GM19351 (cell line): ENCODE measurements at regions not wholly inside any gene's neighbourhood (a gene's known extent, or its start where the extent isn't known, plus 50 kb on each side); places are given as distances from the start of the nearest gene placed in this dataset.
A peak's percentile ranks its signal among the peaks of the same experiment; 100 is the strongest.

ENCODE experiments used
- ATAC-seq: cut with Tn5 transposase; IDR thresholded peaks from one replicate; pipeline ENCODE4 v1.9.1; 2021; ENCODE audit warnings: mild to moderate bottlenecking, moderate library complexity; ENCODE audit not compliant: unreplicated experiment

DNA sequence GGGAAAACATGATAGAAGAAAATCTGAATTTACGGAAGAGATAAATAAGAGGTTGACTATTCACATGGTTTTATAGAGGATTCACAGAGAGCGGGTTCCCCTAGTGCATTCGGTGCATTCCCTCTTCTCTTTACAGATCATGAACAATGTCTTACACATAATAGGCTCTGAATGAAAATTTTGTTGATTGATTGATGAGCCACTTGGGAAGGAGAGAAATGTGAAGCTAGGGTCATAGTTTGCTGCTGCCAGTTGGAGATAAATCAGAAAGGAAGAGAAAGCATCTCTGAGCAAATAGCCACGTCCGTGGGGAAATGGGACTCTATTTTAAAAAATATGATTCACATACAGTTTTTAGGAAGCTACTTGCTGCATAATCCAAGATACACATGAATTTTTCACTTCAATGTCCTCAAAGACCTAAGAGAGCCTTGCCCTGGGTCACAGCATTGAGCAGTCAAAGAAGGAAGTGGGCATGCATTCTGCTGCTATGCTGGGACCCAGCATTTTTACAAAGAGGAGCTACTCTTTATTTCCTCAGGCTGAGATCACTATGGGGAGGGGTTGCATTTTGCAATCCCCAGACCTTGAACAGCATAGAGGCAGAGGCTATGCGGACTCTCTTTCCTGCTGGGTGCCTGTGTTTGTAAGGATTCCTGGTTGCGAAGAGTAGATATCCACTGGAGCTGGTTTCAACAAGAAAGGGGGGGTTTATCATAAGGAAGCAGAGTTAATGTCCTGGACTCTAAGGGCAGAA lies 395.3 kb downstream of the TSN start:
- ATAC-seq = no peak

DNA sequence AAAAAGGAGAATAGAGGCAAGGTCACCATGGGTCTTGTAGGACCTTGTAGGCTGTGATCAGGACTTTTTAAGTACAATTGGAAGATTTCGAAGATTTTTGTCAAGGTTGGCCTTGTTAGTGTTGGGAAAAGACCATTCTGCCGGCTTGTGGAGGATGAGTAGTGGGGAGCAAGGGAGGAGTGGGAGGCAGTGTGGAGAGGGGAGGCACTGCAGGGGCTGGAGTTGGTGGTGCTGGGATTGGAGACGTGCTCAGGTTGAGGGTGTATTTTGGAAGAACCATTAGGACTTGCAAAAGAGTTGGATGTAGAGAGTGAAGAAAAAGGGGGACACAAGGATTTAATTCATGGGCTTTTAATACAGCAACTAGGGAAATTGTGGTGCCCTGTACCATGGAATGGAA lies 397.1 kb downstream of the TSN start:
- ATAC-seq = no peak

DNA sequence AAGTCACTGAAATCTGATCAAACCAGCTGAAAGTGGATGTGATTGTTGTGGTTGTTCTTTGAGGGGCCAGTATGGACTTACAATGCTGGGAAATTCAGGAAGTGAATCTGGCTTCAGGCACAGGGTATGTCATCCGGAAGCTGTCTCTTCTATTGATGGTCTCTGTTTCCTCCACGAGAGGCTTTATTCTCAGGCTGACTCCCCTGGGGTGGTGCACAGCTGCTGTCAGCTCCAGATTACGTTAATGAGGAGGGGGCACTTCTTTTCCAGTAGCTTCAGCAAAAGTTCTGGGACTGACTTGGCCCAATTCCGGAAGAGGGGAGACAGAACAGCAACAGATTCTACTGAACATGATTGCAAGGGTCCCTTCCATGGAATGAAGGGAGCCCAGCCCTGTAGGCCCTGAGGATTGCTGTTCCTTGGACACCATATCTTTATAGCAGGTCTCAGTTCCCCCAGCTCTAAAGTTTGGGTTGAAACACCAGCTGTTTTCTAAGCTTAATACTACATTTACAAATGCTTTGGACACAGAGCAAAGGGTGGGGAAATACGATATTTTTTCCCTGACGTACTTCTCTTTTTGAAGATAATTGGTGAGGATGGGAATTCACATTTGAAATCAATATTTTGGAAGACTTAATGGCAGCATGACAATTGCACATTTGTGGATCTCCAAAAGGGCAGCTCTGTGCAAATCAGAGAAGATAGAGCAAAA lies 400.9 kb downstream of the TSN start:
- no peak for ATAC-seq

DNA sequence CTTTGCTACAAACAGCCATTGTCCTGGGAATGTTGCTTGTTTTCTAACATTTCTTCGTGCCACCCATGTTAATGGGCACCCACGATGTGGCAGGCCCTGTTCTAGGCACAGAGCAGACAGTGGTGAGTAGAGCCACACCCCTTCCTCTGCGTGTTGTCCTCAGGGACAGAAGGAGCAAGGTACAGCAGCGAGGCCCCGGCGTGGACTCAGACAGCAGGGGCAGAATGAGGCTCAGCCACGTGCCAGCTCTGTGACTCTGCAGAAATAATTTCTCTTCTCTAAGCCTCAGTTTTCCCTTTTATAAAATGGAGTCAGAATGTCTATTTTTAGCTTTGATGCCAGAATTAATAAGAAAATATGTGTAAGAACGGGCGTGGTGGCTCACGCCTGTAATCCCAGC lies 401.7 kb downstream of the TSN start:
- no peak for ATAC-seq

DNA sequence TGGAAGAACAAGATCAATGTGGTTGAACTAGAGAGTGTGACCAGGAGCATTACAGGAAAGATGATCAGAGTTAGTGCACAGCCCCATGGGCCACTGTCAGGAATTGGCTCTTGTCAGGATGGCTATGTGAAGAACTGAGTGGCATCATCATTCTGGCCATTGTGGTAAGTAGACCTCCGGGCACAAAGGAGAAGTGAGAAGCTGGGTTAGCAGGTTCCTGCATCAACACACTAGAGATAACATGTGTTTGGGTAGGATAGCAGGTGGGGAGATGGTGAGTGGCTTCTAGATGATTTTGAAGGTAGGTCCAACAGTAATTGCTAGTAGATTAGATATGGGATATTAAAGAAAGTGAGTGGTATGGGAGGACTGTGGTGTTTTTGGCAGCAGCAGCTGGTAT lies 408.2 kb downstream of the TSN start:
- no peak for ATAC-seq

DNA sequence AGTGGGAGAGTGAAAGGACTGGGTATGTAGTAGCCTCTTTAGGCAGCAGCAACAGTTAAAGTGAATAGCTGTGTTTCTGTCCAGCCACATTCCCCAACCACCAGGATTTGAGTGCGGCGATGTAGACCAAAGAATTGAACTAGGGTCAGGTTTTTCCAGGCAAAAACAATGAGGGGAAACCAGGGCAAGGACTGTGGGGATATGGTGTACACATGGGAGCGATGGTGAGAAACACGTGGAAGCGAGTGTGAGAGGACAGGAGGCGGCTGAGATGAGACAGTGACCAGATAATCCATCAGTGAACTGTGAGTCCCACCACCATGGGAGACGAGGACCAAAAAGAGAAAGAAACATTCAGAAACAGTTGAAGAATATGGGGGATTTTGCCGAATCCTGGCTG lies 409.5 kb downstream of the TSN start:
- no peak for ATAC-seq

DNA sequence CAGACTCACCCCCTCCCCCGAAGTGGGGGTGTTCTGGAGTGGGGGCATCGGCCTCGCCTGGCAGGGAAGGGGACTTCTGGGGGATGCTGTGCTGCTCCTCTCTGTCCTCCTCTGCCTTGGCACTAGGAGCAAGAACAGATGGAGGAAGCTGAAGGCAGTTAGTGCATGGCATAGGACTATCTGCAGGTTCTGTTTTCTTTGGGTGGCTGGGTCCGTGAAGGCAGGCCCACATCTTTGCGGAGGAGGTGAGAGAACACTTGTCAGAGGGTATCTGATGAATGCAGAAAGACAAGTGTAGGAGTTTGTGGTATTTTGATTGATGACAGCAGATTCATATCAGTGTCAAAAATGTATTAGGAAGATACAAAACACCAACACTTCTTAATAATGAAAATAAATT lies 411.4 kb downstream of the TSN start:
- ATAC-seq = no peak

DNA sequence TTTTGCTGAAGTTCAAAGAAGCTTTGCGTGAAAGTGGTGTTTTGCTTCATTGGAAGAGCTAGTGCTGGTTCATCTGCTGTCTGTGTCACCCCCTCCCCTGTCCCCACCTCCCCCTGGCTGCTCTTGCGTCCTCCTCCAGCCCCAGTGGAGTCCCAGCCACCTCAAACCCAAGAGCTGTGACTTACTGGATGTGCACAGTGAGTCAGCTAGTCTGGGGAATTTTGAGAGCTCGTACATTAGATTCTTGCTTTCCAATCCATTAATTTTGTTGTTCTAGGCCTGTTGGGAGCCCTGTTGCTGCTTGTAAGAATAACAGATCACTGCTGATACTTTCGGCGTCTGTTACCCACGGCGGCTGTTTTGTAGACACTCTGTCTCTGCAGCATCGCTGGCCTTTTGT lies 412.1 kb downstream of the TSN start:
- ATAC-seq = no peak

DNA sequence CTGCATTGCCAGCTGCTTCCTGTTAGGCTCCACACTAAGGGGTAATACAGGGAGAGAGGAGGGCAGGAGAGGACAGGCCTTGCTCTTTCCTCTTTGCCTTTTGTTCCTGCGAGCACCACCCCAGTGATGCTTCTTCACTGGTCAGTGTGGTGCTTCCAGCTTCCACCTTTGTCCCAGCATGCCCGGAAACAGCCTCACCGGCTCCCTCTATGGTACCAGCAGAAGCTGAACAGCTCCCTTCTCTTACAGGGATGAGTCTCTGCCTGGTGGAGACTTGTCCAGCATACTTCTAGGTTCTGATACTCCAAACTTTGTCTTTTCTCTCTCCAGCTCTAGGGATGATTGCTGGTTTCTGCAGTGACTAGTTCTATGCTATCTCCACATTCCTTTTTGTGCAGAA lies 413.3 kb downstream of the TSN start:
- no peak for ATAC-seq

DNA sequence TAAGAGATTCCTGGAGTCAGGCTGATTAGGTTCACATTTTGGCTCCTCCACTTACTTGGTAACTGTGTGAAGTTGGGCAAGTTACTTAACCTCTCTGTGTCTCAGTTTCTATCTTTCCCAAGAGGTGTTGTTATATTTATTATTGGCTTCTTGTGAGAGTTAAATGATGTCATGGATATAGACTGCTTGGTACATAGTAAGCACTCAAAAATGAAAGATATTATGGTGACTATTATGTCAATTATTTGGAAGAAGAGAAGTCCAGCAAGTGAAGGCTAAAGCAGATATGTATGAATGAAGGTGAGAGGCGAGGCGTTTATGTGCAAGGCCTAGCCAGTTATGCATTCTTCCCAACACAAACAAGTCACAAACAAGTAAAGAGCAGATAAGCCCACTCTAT lies 417.4 kb downstream of the TSN start:
- no peak for ATAC-seq

DNA sequence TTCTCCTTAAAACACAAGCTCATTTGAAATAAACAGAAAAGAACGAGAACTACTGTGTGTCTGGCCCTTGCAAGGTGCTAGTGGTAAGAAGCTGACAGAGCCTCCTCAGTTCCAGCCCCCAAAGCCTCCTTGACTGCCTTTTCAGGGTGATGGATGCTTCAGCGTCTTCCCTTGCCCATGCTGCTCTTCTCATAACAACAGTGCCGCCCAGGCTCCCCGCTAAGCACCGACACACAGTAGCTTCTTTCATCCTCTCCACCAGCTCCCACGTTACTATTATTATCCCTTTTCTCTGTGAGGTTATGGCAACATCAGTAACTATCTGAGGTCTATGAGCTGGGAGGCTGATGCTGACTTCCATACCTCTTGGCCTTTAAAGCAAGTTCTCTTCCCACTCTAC lies 418.6 kb downstream of the TSN start:
- no peak for ATAC-seq

DNA sequence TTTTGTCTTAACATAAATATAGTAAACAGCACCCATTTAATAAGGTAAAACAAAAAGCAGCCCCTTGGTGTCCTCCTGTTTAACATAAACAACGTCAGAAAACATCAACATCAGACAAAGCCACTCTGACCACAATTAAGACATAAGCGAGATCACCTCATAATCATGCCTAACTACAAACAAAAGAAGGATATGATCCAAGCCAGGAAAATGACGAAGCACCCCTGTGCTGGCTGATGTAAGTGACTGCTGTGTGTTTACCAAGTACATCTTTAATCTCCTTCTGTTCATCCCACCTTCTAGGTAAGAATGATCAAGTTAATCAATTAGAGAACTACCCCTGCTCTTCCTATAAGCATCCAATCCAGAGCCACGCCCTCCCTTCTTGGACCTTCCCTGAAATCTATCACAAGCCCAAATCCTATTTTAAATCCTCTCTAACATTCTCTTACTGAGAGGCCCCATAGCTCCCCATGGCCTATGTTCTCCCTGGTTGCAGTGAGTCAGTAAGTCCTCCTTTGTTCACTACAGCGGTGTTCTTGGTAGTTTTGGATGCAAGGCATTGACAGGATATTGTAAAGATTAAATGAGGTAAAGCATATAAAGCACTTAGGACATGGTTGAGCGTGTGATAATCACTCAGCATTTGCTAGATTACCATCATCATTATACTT lies 424.2 kb downstream of the TSN start:
- no peak for ATAC-seq

DNA sequence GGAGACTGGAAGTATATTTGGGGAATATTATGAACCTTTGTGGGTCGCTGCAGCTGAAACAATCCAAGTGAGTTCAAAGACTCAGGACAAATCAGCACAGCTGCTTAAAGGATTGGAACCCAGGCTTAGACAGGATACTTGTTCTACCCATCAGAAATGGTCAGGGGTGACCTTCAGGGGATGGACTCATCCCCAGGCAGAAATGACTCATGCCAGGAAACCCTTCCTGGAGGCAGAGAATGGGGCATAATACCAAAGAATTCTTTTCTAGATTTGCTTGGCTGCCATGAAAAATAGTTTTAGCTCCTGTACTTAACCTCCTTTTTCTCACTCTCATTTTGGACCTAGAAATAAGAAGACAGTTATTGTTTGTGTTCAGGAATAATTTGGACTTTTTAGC lies 425.5 kb downstream of the TSN start:
- no peak for ATAC-seq

DNA sequence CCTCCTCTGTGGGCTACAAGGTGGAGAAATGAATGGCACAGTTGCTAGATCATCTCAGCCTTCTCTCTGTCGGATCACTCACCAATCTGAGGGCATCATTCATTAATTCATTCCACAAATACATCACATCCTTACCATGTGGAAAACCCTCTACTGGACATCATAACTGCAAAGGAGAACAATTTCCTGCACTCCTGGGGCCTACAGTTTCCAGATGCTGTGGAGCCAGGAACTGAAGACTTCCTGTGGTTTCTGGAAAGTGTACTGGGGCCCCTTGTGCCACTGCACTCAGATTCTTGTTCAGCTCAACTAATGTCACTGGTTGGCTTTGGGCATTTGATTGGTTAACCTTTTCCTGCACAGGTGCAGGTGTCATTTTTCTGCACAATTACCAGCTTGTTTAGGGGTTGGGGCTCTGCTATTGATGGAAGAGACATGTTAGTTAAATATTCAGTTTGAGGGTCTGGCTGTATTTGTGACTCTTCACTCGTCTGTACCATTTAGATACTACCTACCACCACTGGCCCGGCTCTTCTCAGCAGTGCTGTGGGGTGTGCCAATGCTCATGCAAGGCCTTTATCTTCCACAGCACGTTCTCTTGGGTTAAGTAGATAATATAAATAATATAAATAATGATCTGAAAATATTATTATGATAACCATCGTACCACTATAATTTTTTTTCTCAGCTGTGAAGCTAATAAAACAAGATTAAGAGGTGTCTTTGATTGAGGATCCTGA lies 427.3 kb downstream of the TSN start:
- ATAC-seq = no peak

DNA sequence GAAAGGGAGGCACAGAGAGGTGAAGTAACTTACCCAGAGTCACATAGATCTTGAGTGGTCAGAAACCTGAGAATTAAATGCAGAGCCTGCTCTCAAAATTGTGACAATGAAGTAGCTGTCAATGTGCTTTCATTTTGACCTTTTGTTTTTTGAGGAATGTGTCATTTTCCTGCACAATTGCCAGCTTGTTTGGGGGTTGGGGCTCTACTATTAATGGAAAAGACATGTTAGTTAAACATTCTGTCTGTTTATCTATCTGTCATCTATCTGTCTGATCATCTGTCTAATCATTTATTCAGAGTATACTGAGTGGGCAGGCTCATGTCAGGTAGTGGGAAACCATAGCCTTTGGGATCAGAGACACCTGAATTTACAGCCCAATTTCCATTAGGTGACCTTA lies 428.4 kb downstream of the TSN start:
- no peak for ATAC-seq

DNA sequence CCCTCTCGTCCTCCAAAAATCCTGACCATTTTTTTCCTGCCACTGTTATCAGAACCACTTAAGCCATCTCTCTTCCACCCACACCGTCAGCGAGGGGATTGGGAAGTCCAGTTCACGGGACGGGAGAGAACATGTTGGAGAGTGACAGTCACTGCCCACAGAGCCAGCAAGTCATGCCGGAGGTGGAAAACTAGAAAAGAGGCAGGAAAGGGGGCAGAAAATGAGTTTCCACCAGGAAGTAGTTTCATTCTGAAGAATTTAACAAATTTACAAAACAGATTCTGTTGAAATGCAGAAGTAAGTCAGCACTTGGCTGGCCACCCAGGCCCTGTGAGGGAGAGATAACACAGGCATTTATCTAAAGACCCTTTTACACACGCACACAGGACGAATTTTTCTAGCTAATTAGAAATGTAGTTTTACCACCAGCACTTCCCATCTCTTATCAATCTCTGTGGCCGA lies 431.3 kb downstream of the TSN start:
- ATAC-seq = no peak

DNA sequence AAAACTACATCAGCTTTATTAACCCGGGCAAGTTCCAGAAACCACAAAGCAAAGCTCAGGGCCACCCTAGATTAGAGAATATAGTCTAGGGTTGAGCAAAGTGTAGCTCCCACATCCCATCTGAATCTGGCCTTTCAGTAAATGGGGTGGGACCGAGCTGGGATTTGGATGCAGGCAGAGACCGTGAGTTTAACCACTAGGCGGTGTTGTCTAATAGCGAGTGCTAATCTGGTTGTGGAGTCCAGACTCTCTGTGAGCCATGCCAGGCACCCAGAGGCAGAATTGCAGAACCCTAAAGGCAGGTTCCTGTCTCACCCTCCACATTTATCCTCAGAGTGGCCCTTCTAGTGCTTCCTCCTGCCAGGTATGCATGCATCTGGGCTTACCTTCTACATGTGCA lies 435.9 kb downstream of the TSN start:
- peak; percentile 76 for ATAC-seq

DNA sequence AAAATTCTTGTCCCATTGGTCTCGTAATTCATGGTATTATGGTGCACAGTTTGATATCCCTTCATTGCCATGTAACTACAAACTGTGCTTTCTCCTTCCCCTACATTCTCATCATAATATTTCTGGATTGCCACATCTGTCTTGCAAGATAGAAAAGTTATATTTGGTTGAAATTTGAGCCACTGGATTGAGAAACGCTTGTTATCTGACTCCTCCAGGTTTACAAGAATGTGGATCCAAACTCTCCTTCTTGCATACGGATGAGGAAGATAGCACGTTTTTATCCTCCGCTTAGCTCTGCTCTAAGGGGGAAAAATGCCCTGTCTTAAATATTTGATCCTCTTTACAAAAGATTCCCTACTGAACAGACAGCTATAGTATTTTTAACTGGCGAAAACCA lies 438.2 kb downstream of the TSN start:
- no peak for ATAC-seq

DNA sequence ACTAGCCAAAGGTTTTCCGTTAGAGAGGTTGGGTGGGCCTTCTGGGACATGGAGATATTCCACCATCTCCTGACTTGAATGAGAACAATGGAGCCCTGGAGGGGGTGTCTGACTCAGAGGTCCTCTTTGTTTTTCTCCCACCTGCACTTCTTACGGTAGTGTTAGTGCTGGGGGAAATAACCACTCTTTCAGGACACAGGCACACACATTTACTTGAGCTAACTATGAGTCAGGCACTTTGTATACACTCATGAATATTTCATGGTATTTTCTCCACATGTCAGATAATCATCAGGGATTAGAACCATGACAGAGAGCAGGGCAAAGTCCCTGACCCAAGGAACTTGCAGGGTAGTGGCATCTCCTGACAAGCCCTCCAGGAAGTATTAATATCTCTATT lies 439.1 kb downstream of the TSN start:
- no peak for ATAC-seq

DNA sequence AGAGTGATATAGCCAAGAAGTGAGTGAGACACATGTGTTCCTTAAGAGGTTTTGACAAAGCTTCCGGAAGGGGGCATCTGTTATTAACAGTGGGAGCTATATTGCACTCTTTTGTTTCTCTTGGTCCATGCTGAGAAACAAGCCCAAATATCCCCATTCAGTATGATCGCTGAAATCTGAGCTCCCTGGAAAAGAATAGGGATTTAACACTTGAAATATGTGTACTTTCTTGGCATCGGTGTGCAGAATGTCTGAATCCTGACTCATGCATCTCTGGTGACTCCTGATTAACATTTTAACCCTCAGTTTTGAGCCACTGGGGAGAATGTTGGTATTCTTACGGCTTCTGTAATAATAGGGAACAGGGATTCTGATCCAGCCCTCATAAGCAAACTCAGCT lies 448.1 kb downstream of the TSN start:
- no peak for ATAC-seq

DNA sequence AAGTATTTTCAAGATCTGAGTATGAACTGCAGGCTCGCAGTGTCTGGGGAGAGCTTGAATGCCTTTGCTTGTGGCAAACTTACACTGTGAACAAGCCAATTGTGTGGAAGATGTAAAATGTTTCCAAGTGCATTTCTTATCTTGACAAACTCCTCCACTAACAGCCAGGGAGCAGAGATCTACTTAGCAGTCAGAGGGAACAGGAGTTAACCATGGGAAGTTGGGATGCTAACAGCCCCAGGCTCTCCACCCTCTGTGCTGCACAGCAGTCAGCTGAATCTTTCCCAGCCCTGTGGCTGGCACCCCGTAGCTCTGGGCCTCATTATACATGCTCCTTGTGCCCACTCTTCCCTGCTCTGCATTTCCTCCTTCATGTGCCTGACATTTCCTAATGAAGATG lies 450.2 kb downstream of the TSN start:
- no peak for ATAC-seq
